Keratinocyte (primary cell): ENCODE measurements at regions not wholly inside any gene's neighbourhood (a gene's known extent, or its start where the extent isn't known, plus 50 kb on each side); places are given as distances from the start of the nearest gene placed in this dataset.

Source experiments
- DNase-seq: peaks from one replicate; pipeline ENCODE4 v3.0.0-alpha.2; 2011; ENCODE audit warnings: low read depth, missing footprints, low spot score
- FAIRE-seq: peaks from 2 replicates; lab custom pipeline; 2011; peaks lifted over from hg19 to GRCh38; lab: Jason Lieb, UNC
- H2AFZ ChIP-seq: 2 replicates; pipeline ENCODE4 v1.6.0; 2012; ENCODE audit warnings: low read length, control low read depth, inconsistent platforms; ENCODE audit not compliant: control insufficient read depth
- H3K27ac ChIP-seq: 2 replicates; pipeline ENCODE4 v1.5.1; 2011; ENCODE audit warnings: low read length; ENCODE audit not compliant: control insufficient read depth, insufficient read depth
- H3K27me3 ChIP-seq: 3 replicates; pipeline ENCODE4 v1.6.0; 2011; ENCODE audit warnings: low read length; ENCODE audit not compliant: control insufficient read depth, insufficient read depth; ENCODE audit errors: extremely low read depth
- H3K36me3 ChIP-seq, 2 experiments: 2 replicates in 1 of 2; 3 replicates in 1 of 2; pipeline ENCODE4 v1.5.1; 2011; ENCODE audit warnings: low read length in 2 of 2, mild to moderate bottlenecking in 1 of 2; ENCODE audit not compliant: control insufficient read depth in 2 of 2, insufficient read depth in 2 of 2; ENCODE audit errors: extremely low read depth in 1 of 2
- H3K4me1 ChIP-seq: 3 replicates; pipeline ENCODE4 v1.5.1; 2011; ENCODE audit warnings: low read length; ENCODE audit not compliant: control insufficient read depth, insufficient read depth; ENCODE audit errors: extremely low read depth
- H3K4me2 ChIP-seq: 3 replicates; pipeline ENCODE4 v1.6.0; 2011; ENCODE audit warnings: low read depth, low read length; ENCODE audit not compliant: control insufficient read depth, insufficient read depth; ENCODE audit errors: extremely low read depth
- H3K4me3 ChIP-seq, 3 experiments: fragments of 200-600 bp in 1 of 3; sonication (generic) in 1 of 3; 2 replicates in 2 of 3; 3 replicates in 1 of 3; pipeline ENCODE4 v1.5.1; 2011 to 2016; ENCODE audit warnings: low read length in 3 of 3, mild to moderate bottlenecking in 3 of 3, control low read depth in 2 of 3, inconsistent platforms in 1 of 3, low read depth in 1 of 3, mixed read lengths in 1 of 3, mixed run types in 1 of 3, moderate library complexity in 1 of 3; ENCODE audit not compliant: control insufficient read depth in 2 of 3, insufficient read depth in 2 of 3; ENCODE audit errors: extremely low read depth in 1 of 3
- H3K79me2 ChIP-seq: 2 replicates; pipeline ENCODE4 v1.6.0; 2012; ENCODE audit warnings: low read length; ENCODE audit not compliant: control insufficient read depth, insufficient read depth
- H3K9ac ChIP-seq: 3 replicates; pipeline ENCODE4 v1.6.0; 2011; ENCODE audit warnings: low read length; ENCODE audit not compliant: control insufficient read depth, insufficient read depth; ENCODE audit errors: extremely low read depth
- H3K9me1 ChIP-seq: 3 replicates; pipeline ENCODE4 v1.6.0; 2011; ENCODE audit warnings: low read length; ENCODE audit not compliant: control insufficient read depth, insufficient read depth; ENCODE audit errors: extremely low read depth
- H3K9me3 ChIP-seq: 2 replicates; pipeline ENCODE4 v1.5.1; 2012; ENCODE audit warnings: low read depth, low read length; ENCODE audit not compliant: control insufficient read depth
- H4K20me1 ChIP-seq: 3 replicates; pipeline ENCODE4 v1.6.0; 2011; ENCODE audit warnings: low read length; ENCODE audit not compliant: control insufficient read depth, insufficient read depth; ENCODE audit errors: extremely low read depth
- CTCF ChIP-seq, 3 experiments: IDR thresholded peaks in 1 of 3; conservative IDR thresholded peaks in 1 of 3; optimal IDR thresholded peaks in 1 of 3; 2 replicates in 2 of 3; 3 replicates in 1 of 3; pipeline versions ENCODE3 to v1.5.1; 2011; ENCODE audit warnings: low read length in 3 of 3, mild to moderate bottlenecking in 3 of 3, moderate library complexity in 2 of 3, control low read depth in 1 of 3, inconsistent platforms in 1 of 3; ENCODE audit not compliant: insufficient read depth in 2 of 3; ENCODE audit errors: extremely low read depth in 1 of 3
- EZH2 ChIP-seq: IDR thresholded peaks from one replicate; pipeline ENCODE4 v1.6.1; 2012; ENCODE audit warnings: inconsistent platforms, mild to moderate bottlenecking, low read length, moderate library complexity
- dilution Hi-C: fragments of 300-500 bp; cut with MboI; formaldehyde crosslinking; loops from one replicate; pipeline ENCODE4 v1.7.0; 2020; ENCODE audit warnings: low sequenced_read_pairs; ENCODE audit not compliant: extremely low pct_ligation_motif_present

- Histone ChIP-seq H3K4me2 (no peak overlapping the region), H3K9me1 (no peaks in the 10 kb centered on the region), H3K4me1 (no peaks in the 10 kb centered on the region), H3K27me3 (no peaks in the 10 kb centered on the region), H2AFZ (no peak overlapping the region), H3K9ac (no peak overlapping the region), H3K4me3 (no peak overlapping the region), H4K20me1 (no peaks in the 10 kb centered on the region), H3K27ac (no peak overlapping the region), H3K9me3 (no peaks in the 10 kb centered on the region), H3K36me3 (no peaks in the 10 kb centered on the region), H3K79me2 (no peaks in the 10 kb centered on the region)
- no peak for FAIRE-seq
- no peak for TF ChIP-seq CTCF (optimal IDR thresholded peaks at IDR 0.05 in 1 of 3, IDR thresholded peaks at IDR 0.05 in 1 of 3, conservative IDR thresholded peaks at IDR 0.05 in 1 of 3; ENCODE audit: extremely low read depth in 1 of 3, insufficient read depth in 2 of 3, low read length in 3 of 3)
- no peak for TF ChIP-seq EZH2
- dilution Hi-C loops: no loop called here
- DNase-seq: no peak
Observed at GRCh38 chr4:180717451-180718033, 1525.7 kb upstream of the TENM3 start.

GRCh38 chr4:180721356-180721755 lies 1521.8 kb upstream of the TENM3 start:
- H3K9ac ChIP-seq: no peak overlapping the region
- no peak for DNase-seq
- H2AFZ ChIP-seq: no peak overlapping the region
- H3K9me3 ChIP-seq: no peaks in the 10 kb centered on the region
- no peaks in the 10 kb centered on the region for H3K27me3 ChIP-seq
- H4K20me1 ChIP-seq: no peaks in the 10 kb centered on the region
- H3K4me1 ChIP-seq: no peaks in the 10 kb centered on the region
- no peak overlapping the region for H3K27ac ChIP-seq
- H3K79me2 ChIP-seq: no peaks in the 10 kb centered on the region
- TF ChIP-seq CTCF (optimal IDR thresholded peaks at IDR 0.05 in 1 of 3, IDR thresholded peaks at IDR 0.05 in 1 of 3, conservative IDR thresholded peaks at IDR 0.05 in 1 of 3; ENCODE audit: extremely low read depth in 1 of 3, insufficient read depth in 2 of 3, low read length in 3 of 3) (no peak), EZH2 (no peak)
- FAIRE-seq: no peak
- dilution Hi-C loops: no loop called here
- H3K4me3 ChIP-seq: no peak overlapping the region
- H3K36me3 ChIP-seq: no peaks in the 10 kb centered on the region
- H3K4me2 ChIP-seq: no peak overlapping the region
- no peaks in the 10 kb centered on the region for H3K9me1 ChIP-seq
